SH-SY5Y (cell line): ENCODE measurements at regions not wholly inside any gene's neighbourhood (a gene's known extent, or its start where the extent isn't known, plus 50 kb on each side); places are given as distances from the start of the nearest gene placed in this dataset.

ENCODE experiments used
- GATA2 ChIP-seq: IDR thresholded peaks from 2 replicates; pipeline ENCODE4 v1.6.1; 2011; ENCODE audit warnings: mild to moderate bottlenecking, low read depth, low read length
- GATA3 ChIP-seq: IDR thresholded peaks from 2 replicates; pipeline ENCODE4 v1.6.1; 2011; ENCODE audit warnings: low read depth, mild to moderate bottlenecking, low read length, moderate library complexity

GRCh38 chr11:31956310-31956709, 134.6 kb upstream of the RCN1 start:
- TF ChIP-seq GATA2 (no peak), GATA3 (no peak)
